Upper lobe of left lung (tissue), 4 donors: ENCODE measurements at regions not wholly inside any gene's neighbourhood (a gene's known extent, or its start where the extent isn't known, plus 50 kb on each side); places are given as distances from the start of the nearest gene placed in this dataset.

Experiments used
- CTCF ChIP-seq, 6 experiments: fragments of 450-650 bp in 4 of 6; fragments of 200-600 bp in 2 of 6; sonication (generic) in 2 of 6; IDR thresholded peaks; one replicate each; pipeline ENCODE4 v1.5.1; 2016 to 2019; ENCODE audit warnings: antibody characterized with exemption in 6 of 6
- POLR2AphosphoS5 ChIP-seq, 2 donors: sonication (generic); formaldehyde crosslinking; IDR thresholded peaks; one replicate each; pipeline ENCODE4 v1.5.1; 2017; ENCODE audit warnings: antibody characterized with exemption in 2 of 2

GRCh38 chr4:15293711-15294110, 134.1 kb upstream of the C1QTNF7 start:
- TF ChIP-seq CTCF (IDR thresholded peaks at IDR 0.05) (no peak), POLR2AphosphoS5 (IDR thresholded peaks at IDR 0.05) (no peak)
